Esophagus squamous epithelium (tissue), 4 donors: ENCODE measurements at regions not wholly inside any gene's neighbourhood (a gene's known extent, or its start where the extent isn't known, plus 50 kb on each side); places are given as distances from the start of the nearest gene placed in this dataset.

Source experiments
- CTCF ChIP-seq, 6 experiments: fragments of 450-650 bp in 4 of 6; fragments of 200-600 bp in 2 of 6; sonication (generic) in 2 of 6; IDR thresholded peaks; one replicate each; pipeline ENCODE4 v1.5.1; 2016 to 2019; ENCODE audit warnings: antibody characterized with exemption in 6 of 6, mild to moderate bottlenecking in 4 of 6, moderate library complexity in 4 of 6
- POLR2A ChIP-seq, 4 donors: fragments of 450-650 bp; IDR thresholded peaks; one replicate each; pipeline ENCODE4 v1.6.1; 2017; ENCODE audit warnings: antibody characterized with exemption in 4 of 4, mild to moderate bottlenecking in 4 of 4, moderate library complexity in 3 of 4

GRCh38 chr6:4403023-4403752 lies 267.8 kb upstream of the ECI2 start:
- TF ChIP-seq CTCF (IDR thresholded peaks at IDR 0.05) (no peak), POLR2A (IDR thresholded peaks at IDR 0.05) (no peak)
